ENCODE measurements at regions not wholly inside any gene's neighbourhood (a gene's known extent, or its start where the extent isn't known, plus 50 kb on each side); places are given as distances from the start of the nearest gene placed in this dataset.

- intact Hi-C loops (cut with DNase I; ENCODE audit: low total_unique reads) (loop anchor here (5.0 kb wide), 1 partner anchor 73 kb away; no protein-coding TSS in a partner anchor), in situ Hi-C loops (cut with MboI; ENCODE audit: low pct_ligation_motif_present in 1 of 4, low pct_unique_long_range_greater_than_20kb in 1 of 4, low sequenced_read_pairs in 3 of 4) (no loop called here)
- H3K27me3 ChIP-seq = no peaks in the 10 kb centered on the region
- H3K27ac ChIP-seq = peak overlapping the region; percentile 86 to 93 (median 90)
- no peaks in the 10 kb centered on the region for H3K9me3 ChIP-seq
- peaks cover 33 to 56% (median 52%) of the 10 kb centered on the region in 4 donors for H3K4me1 ChIP-seq
- DNase-seq = peak; percentile 50
- no peak overlapping the region for H3K4me3 ChIP-seq
- no peaks in the 10 kb centered on the region for H3K36me3 ChIP-seq
- peak in 2 of 3 donors; percentile 8 to 44 for TF ChIP-seq POLR2AphosphoS5 (IDR thresholded peaks at IDR 0.05)
- no peak for TF ChIP-seq EP300 (IDR thresholded peaks at IDR 0.05; ENCODE audit: low read depth)
- 40 to 50% methylated on average over 2 to 10 of the region's 10 CpGs for WGBS, 2 donors (ENCODE audit: low coverage in 1 of 2)
Measured at GRCh38 chr21:38914528-38915293, 109.0 kb downstream of the ETS2 start.

- Histone ChIP-seq H3K27ac (peak overlapping the region; percentile 89 to 93 (median 92)), H3K4me1 (peaks cover 33 to 60% (median 50%) of the 10 kb centered on the region in 4 donors), H3K9me3 (no peaks in the 10 kb centered on the region), H3K4me3 (no peak overlapping the region), H3K27me3 (no peaks in the 10 kb centered on the region), H3K36me3 (no peaks in the 10 kb centered on the region)
- peak; percentile 3 for DNase-seq
- WGBS, 2 donors (ENCODE audit: low coverage in 1 of 2) = 75 to 100% methylated on average over 1 to 3 of the region's 3 CpGs
- in situ Hi-C loops (cut with MboI; ENCODE audit: low pct_ligation_motif_present in 1 of 4, low pct_unique_long_range_greater_than_20kb in 1 of 4, low sequenced_read_pairs in 3 of 4) (no loop called here), intact Hi-C loops (cut with DNase I; ENCODE audit: low total_unique reads) (no loop called here)
- TF ChIP-seq CTCF (IDR thresholded peaks at IDR 0.05) (no peak), EP300 (IDR thresholded peaks at IDR 0.05; ENCODE audit: low read depth) (no peak), POLR2AphosphoS5 (IDR thresholded peaks at IDR 0.05) (no peak), POLR2A (IDR thresholded peaks at IDR 0.05) (no peak)
Measured at GRCh38 chr21:38913893-38914527, 108.3 kb downstream of the ETS2 start.

- TF ChIP-seq POLR2A (IDR thresholded peaks at IDR 0.05) = peak; percentile 58
- peak; percentile 48 for TF ChIP-seq EP300 (IDR thresholded peaks at IDR 0.05; ENCODE audit: low read depth)
- TF ChIP-seq CTCF (IDR thresholded peaks at IDR 0.05) = no peak
- peak; percentile 27 to 92 (median 85) for TF ChIP-seq POLR2AphosphoS5 (IDR thresholded peaks at IDR 0.05)
- H3K9me3 ChIP-seq = no peaks in the 10 kb centered on the region
- DNase-seq = peak; percentile 93
- no peaks in the 10 kb centered on the region for H3K36me3 ChIP-seq
- H3K27me3 ChIP-seq = no peaks in the 10 kb centered on the region
- peaks cover 34 to 67% (median 50%) of the 10 kb centered on the region in 4 donors for H3K4me1 ChIP-seq
- H3K27ac ChIP-seq = peak overlapping the region; percentile 89 to 93 (median 92)
- in situ Hi-C loops (cut with MboI; ENCODE audit: low pct_ligation_motif_present in 1 of 4, low pct_unique_long_range_greater_than_20kb in 1 of 4, low sequenced_read_pairs in 3 of 4) (no loop called here), intact Hi-C loops (cut with DNase I; ENCODE audit: low total_unique reads) (no loop called here)
- peak overlapping the region in 1 of 4 donors; percentile 24 for H3K4me3 ChIP-seq
- 29% methylated on average over 32 of the region's 32 CpGs; no CpG with 5 or more reads in 1 of the 2 donors for WGBS, 2 donors (ENCODE audit: low coverage in 1 of 2)
Measured at GRCh38 chr21:38913120-38913892, 107.6 kb downstream of the ETS2 start.

GRCh38 chr21:38912789-38913119 is 107.0 kb downstream of the ETS2 start:
- H3K4me1 ChIP-seq = peaks cover 40 to 72% (median 53%) of the 10 kb centered on the region in 4 donors
- no peak for DNase-seq
- no peaks in the 10 kb centered on the region for H3K36me3 ChIP-seq
- H3K4me3 ChIP-seq = peak overlapping the region in 1 of 4 donors; percentile 24
- intact Hi-C loops (cut with DNase I; ENCODE audit: low total_unique reads) = no loop called here
- H3K9me3 ChIP-seq = no peaks in the 10 kb centered on the region
- in situ Hi-C loops (cut with MboI; ENCODE audit: low pct_ligation_motif_present in 1 of 4, low pct_unique_long_range_greater_than_20kb in 1 of 4, low sequenced_read_pairs in 3 of 4) = no loop called here
- H3K27me3 ChIP-seq = no peaks in the 10 kb centered on the region
- TF ChIP-seq CTCF (IDR thresholded peaks at IDR 0.05) = no peak
- TF ChIP-seq POLR2A (IDR thresholded peaks at IDR 0.05) = peak; percentile 72
- H3K27ac ChIP-seq = peak overlapping the region; percentile 89 to 93 (median 92)
- 0 to 38% methylated on average over 3 to 6 of the region's 6 CpGs for WGBS, 2 donors (ENCODE audit: low coverage in 1 of 2)
